Karpas-422 (cell line): ENCODE measurements at regions not wholly inside any gene's neighbourhood (a gene's known extent, or its start where the extent isn't known, plus 50 kb on each side); places are given as distances from the start of the nearest gene placed in this dataset.

ENCODE experiments used
- DNase-seq: peaks from one replicate; pipeline ENCODE4 v3.0.0-alpha.2; 2015
- H2AFZ ChIP-seq: fragments of 200-600 bp; sonication (generic); 2 replicates; pipeline ENCODE4 v1.6.1; 2014; ENCODE audit warnings: antibody characterized with exemption, low read length, mixed read lengths
- H3K27ac ChIP-seq: fragments of 200-600 bp; sonication (generic); 2 replicates; pipeline ENCODE4 v1.5.1; 2014; ENCODE audit warnings: mild to moderate bottlenecking, low read length, moderate library complexity
- H3K27me3 ChIP-seq: fragments of 200-600 bp; sonication (generic); 2 replicates; pipeline ENCODE4 v1.6.1; 2014; ENCODE audit warnings: low read length, mixed read lengths
- H3K36me3 ChIP-seq: fragments of 200-600 bp; sonication (generic); 2 replicates; pipeline ENCODE4 v1.6.1; 2014; ENCODE audit warnings: low read length, mixed read lengths; ENCODE audit not compliant: insufficient read depth
- H3K4me1 ChIP-seq: fragments of 200-600 bp; sonication (generic); 2 replicates; pipeline ENCODE4 v1.6.1; 2014; ENCODE audit warnings: mild to moderate bottlenecking, low read length, mixed read lengths
- H3K4me2 ChIP-seq: fragments of 200-600 bp; sonication (generic); 2 replicates; pipeline ENCODE4 v1.6.1; 2014; ENCODE audit warnings: low read length, low read depth, mild to moderate bottlenecking; ENCODE audit not compliant: poor library complexity, severe bottlenecking
- H3K4me3 ChIP-seq: fragments of 200-600 bp; sonication (generic); 2 replicates; pipeline ENCODE4 v1.5.1; 2014; ENCODE audit warnings: mild to moderate bottlenecking, antibody characterized with exemption, low read length, mixed read lengths
- H3K79me2 ChIP-seq: fragments of 200-600 bp; sonication (generic); 2 replicates; pipeline ENCODE4 v1.6.1; 2014; ENCODE audit warnings: mild to moderate bottlenecking, low read length, mixed read lengths
- H3K9ac ChIP-seq: fragments of 200-600 bp; sonication (generic); 2 replicates; pipeline ENCODE4 v1.6.0; 2014; ENCODE audit warnings: low read length
- H3K9me2 ChIP-seq: fragments of 200-600 bp; sonication (generic), shearing (Covaris generic); replicated peaks from 2 replicates; pipeline ENCODE4 v1.6.0; 2014; ENCODE audit warnings: mild to moderate bottlenecking, low read length, moderate library complexity; ENCODE audit not compliant: insufficient read depth
- H3K9me3 ChIP-seq: fragments of 300-700, 200-600 bp; sonication (generic); 2 replicates; pipeline ENCODE4 v1.6.1; 2014; ENCODE audit warnings: low read length, mixed read lengths
- H4K20me1 ChIP-seq: fragments of 200-600 bp; sonication (generic); 2 replicates; pipeline ENCODE4 v1.6.1; 2014; ENCODE audit warnings: mild to moderate bottlenecking, antibody characterized with exemption, low read length, low read depth; ENCODE audit not compliant: insufficient read depth

- Histone ChIP-seq H3K4me3 (no peak overlapping the region), H3K4me1 (no peaks in the 10 kb centered on the region), H3K9me3 (no peaks in the 10 kb centered on the region), H3K79me2 (no peaks in the 10 kb centered on the region), H3K36me3 (no peaks in the 10 kb centered on the region), H4K20me1 (no peaks in the 10 kb centered on the region), H3K9ac (no peak overlapping the region), H3K27ac (no peak overlapping the region), H3K27me3 (no peaks in the 10 kb centered on the region), H3K9me2 (no peaks in the 10 kb centered on the region), H3K4me2 (no peak overlapping the region), H2AFZ (no peak overlapping the region)
- no peak for DNase-seq
Measured at GRCh38 chr2:146081459-146081858, 1561.5 kb upstream of the ZEB2 start.

GRCh38 chr2:146080925-146081324 lies 1561.0 kb upstream of the ZEB2 start:
- Histone ChIP-seq H3K9me2 (no peaks in the 10 kb centered on the region), H3K4me2 (no peak overlapping the region), H3K9ac (no peak overlapping the region), H3K27ac (no peak overlapping the region), H3K36me3 (no peaks in the 10 kb centered on the region), H2AFZ (no peak overlapping the region), H3K4me3 (no peak overlapping the region), H3K9me3 (no peaks in the 10 kb centered on the region), H3K4me1 (no peaks in the 10 kb centered on the region), H3K27me3 (no peaks in the 10 kb centered on the region), H4K20me1 (no peaks in the 10 kb centered on the region), H3K79me2 (no peaks in the 10 kb centered on the region)
- no peak for DNase-seq

GRCh38 chr2:146079216-146079615 lies 1559.3 kb upstream of the ZEB2 start:
- Histone ChIP-seq H3K4me1 (no peaks in the 10 kb centered on the region), H3K27ac (no peak overlapping the region), H3K36me3 (no peaks in the 10 kb centered on the region), H3K27me3 (no peaks in the 10 kb centered on the region), H3K9me2 (no peaks in the 10 kb centered on the region), H3K9ac (no peak overlapping the region), H4K20me1 (no peaks in the 10 kb centered on the region), H2AFZ (no peak overlapping the region), H3K79me2 (no peaks in the 10 kb centered on the region), H3K4me2 (no peak overlapping the region), H3K4me3 (no peak overlapping the region), H3K9me3 (no peaks in the 10 kb centered on the region)
- no peak for DNase-seq

GRCh38 chr2:146077156-146077555 lies 1557.2 kb upstream of the ZEB2 start:
- no peak overlapping the region for H3K4me3 ChIP-seq
- H3K4me2 ChIP-seq, result no peak overlapping the region
- H3K36me3 ChIP-seq, result no peaks in the 10 kb centered on the region
- H3K9me3 ChIP-seq, result no peaks in the 10 kb centered on the region
- no peak overlapping the region for H3K27ac ChIP-seq
- no peaks in the 10 kb centered on the region for H3K79me2 ChIP-seq
- no peaks in the 10 kb centered on the region for H3K27me3 ChIP-seq
- H3K9ac ChIP-seq, result no peak overlapping the region
- no peak for DNase-seq
- no peak overlapping the region for H2AFZ ChIP-seq
- H3K4me1 ChIP-seq, result no peaks in the 10 kb centered on the region
- no peaks in the 10 kb centered on the region for H4K20me1 ChIP-seq
- H3K9me2 ChIP-seq, result no peaks in the 10 kb centered on the region; the same call in 1 of the 2 replicates

GRCh38 chr2:146068051-146068450 lies 1548.1 kb upstream of the ZEB2 start:
- no peak for DNase-seq
- Histone ChIP-seq H3K79me2 (no peaks in the 10 kb centered on the region), H3K9me3 (no peaks in the 10 kb centered on the region), H3K4me2 (no peak overlapping the region), H3K4me1 (no peaks in the 10 kb centered on the region), H4K20me1 (no peaks in the 10 kb centered on the region), H3K9ac (no peak overlapping the region), H3K36me3 (no peaks in the 10 kb centered on the region), H2AFZ (no peak overlapping the region), H3K9me2 (no peaks in the 10 kb centered on the region; the same call in 1 of the 2 replicates), H3K27me3 (no peaks in the 10 kb centered on the region), H3K4me3 (no peak overlapping the region), H3K27ac (no peak overlapping the region)

- Histone ChIP-seq H3K4me1 (no peaks in the 10 kb centered on the region), H3K27me3 (no peaks in the 10 kb centered on the region), H3K4me3 (no peak overlapping the region), H3K9me3 (no peaks in the 10 kb centered on the region), H3K36me3 (no peaks in the 10 kb centered on the region), H2AFZ (no peak overlapping the region), H4K20me1 (no peaks in the 10 kb centered on the region), H3K9me2 (no peaks in the 10 kb centered on the region), H3K79me2 (no peaks in the 10 kb centered on the region), H3K4me2 (no peak overlapping the region), H3K9ac (no peak overlapping the region), H3K27ac (no peak overlapping the region)
- no peak for DNase-seq
Measured at GRCh38 chr2:146048141-146048540, 1528.2 kb upstream of the ZEB2 start.

- Histone ChIP-seq H3K9me3 (no peaks in the 10 kb centered on the region), H3K79me2 (no peaks in the 10 kb centered on the region), H3K4me3 (no peak overlapping the region), H3K27ac (no peak overlapping the region), H3K27me3 (no peaks in the 10 kb centered on the region), H3K36me3 (no peaks in the 10 kb centered on the region), H3K9me2 (no peaks in the 10 kb centered on the region), H4K20me1 (no peaks in the 10 kb centered on the region), H2AFZ (no peak overlapping the region), H3K4me1 (no peaks in the 10 kb centered on the region), H3K4me2 (no peak overlapping the region), H3K9ac (no peak overlapping the region)
- DNase-seq, result no peak
Measured at GRCh38 chr2:146041274-146041910, 1521.5 kb upstream of the ZEB2 start.

- no peak overlapping the region for H3K4me2 ChIP-seq
- H4K20me1 ChIP-seq, result no peaks in the 10 kb centered on the region
- no peaks in the 10 kb centered on the region for H3K36me3 ChIP-seq
- H3K27ac ChIP-seq, result no peak overlapping the region
- H3K9me2 ChIP-seq, result no peaks in the 10 kb centered on the region
- H3K9me3 ChIP-seq, result no peaks in the 10 kb centered on the region
- no peak overlapping the region for H2AFZ ChIP-seq
- no peaks in the 10 kb centered on the region for H3K27me3 ChIP-seq
- no peak overlapping the region for H3K4me3 ChIP-seq
- H3K79me2 ChIP-seq, result no peaks in the 10 kb centered on the region
- no peak for DNase-seq
- H3K4me1 ChIP-seq, result no peaks in the 10 kb centered on the region
- no peak overlapping the region for H3K9ac ChIP-seq
Measured at GRCh38 chr2:146040051-146040450, 1520.1 kb upstream of the ZEB2 start.

- no peak for DNase-seq
- Histone ChIP-seq H3K27ac (no peak overlapping the region), H3K4me2 (no peak overlapping the region), H3K4me1 (no peaks in the 10 kb centered on the region), H2AFZ (no peak overlapping the region), H3K9me3 (no peaks in the 10 kb centered on the region), H3K36me3 (no peaks in the 10 kb centered on the region), H3K9me2 (no peaks in the 10 kb centered on the region), H3K27me3 (no peaks in the 10 kb centered on the region), H3K4me3 (no peak overlapping the region), H3K79me2 (no peaks in the 10 kb centered on the region), H4K20me1 (no peaks in the 10 kb centered on the region), H3K9ac (no peak overlapping the region)
Measured at GRCh38 chr2:146038014-146038413, 1518.1 kb upstream of the ZEB2 start.
